ENCODE measurements at regions not wholly inside any gene's neighbourhood (a gene's known extent, or its start where the extent isn't known, plus 50 kb on each side); places are given as distances from the start of the nearest gene placed in this dataset.
A peak's percentile ranks its signal among the peaks of the same experiment; 100 is the strongest.

DNA sequence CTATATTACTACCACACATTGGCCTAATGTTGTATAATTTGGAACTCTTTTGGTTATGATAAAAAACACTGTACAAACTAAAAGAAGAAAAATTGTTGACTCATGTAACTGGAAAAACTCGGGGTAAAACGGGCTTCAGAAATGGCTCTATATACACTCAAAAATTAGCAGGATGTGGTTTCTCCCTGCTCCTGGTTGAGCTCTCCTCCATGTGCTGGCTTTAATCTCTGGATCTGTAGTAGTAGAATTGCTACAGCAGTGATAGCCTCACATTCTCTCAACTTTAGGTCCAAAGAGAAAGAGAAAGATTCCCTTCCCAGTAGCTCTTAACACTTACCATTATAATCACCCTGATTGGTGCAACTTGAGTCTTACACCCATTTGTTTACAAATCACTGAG is 274.9 kb upstream of the GALNT5 start:
- dilution Hi-C loops (cut with HindIII; ENCODE audit: low sequenced_read_pairs, unreplicated experiment): no loop called here
- H2AK9ac ChIP-seq (replicated peaks; ENCODE audit: low read depth, low read length, poor library complexity): no peak overlapping the region
- no peak overlapping the region for H3K9ac ChIP-seq (ENCODE audit: low read depth, low read length)
- H3K56ac ChIP-seq (ENCODE audit: extremely low read depth, insufficient read depth, low read length): no peak overlapping the region
- H2BK5ac ChIP-seq (ENCODE audit: low read depth, low read length, poor library complexity, severe bottlenecking): no peak overlapping the region
- H3K9me1 ChIP-seq (ENCODE audit: insufficient read depth, low read length): no peaks in the 10 kb centered on the region
- H4K91ac ChIP-seq (ENCODE audit: insufficient read depth, low read depth, low read length): no peak overlapping the region
- no peak overlapping the region for H3K14ac ChIP-seq (replicated peaks; ENCODE audit: low read depth, low read length)
- no peak overlapping the region for H3K18ac ChIP-seq (ENCODE audit: low read depth, low read length)
- intact Hi-C loops (cut with micrococcal nuclease): no loop called here
- TF ChIP-seq CHD1 (IDR thresholded peaks at IDR 0.05; ENCODE audit: low read depth, low read length) (no peak), NFE2L2 (IDR thresholded peaks at IDR 0.05; ENCODE audit: low read depth, low read length) (no peak), BHLHE40 (IDR thresholded peaks at IDR 0.05; ENCODE audit: low read depth, low read length) (no peak), FOS (IDR thresholded peaks at IDR 0.05; ENCODE audit: low read depth, low read length) (no peak), CEBPB (IDR thresholded peaks at IDR 0.05; ENCODE audit: low read depth, low read length) (no peak), MAFK (IDR thresholded peaks at IDR 0.05; ENCODE audit: low read depth, low read length) (no peak), RCOR1 (IDR thresholded peaks at IDR 0.05; ENCODE audit: insufficient replicate concordance, low read length) (no peak), SMC3 (IDR thresholded peaks at IDR 0.05; ENCODE audit: low read depth, low read length) (no peak), RFX5 (IDR thresholded peaks at IDR 0.05; ENCODE audit: low read depth, low read length) (no peak), MAZ (IDR thresholded peaks at IDR 0.05; ENCODE audit: borderline replicate concordance, low read depth, low read length) (no peak), MXI1 (IDR thresholded peaks at IDR 0.05; ENCODE audit: borderline replicate concordance, low read depth, low read length) (no peak), POLR2A (IDR thresholded peaks at IDR 0.05; ENCODE audit: low read depth, low read length) (no peak), RAD21 (IDR thresholded peaks at IDR 0.05; ENCODE audit: low read length) (no peak)
- TF ChIP-seq, protein P1, sequence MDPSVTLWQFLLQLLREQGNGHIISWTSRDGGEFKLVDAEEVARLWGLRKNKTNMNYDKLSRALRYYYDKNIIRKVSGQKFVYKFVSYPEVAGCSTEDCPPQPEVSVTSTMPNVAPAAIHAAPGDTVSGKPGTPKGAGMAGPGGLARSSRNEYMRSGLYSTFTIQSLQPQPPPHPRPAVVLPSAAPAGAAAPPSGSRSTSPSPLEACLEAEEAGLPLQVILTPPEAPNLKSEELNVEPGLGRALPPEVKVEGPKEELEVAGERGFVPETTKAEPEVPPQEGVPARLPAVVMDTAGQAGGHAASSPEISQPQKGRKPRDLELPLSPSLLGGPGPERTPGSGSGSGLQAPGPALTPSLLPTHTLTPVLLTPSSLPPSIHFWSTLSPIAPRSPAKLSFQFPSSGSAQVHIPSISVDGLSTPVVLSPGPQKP (IDR thresholded peaks at IDR 0.05; ENCODE audit: borderline replicate concordance, low read depth, low read length): no peak
- TF ChIP-seq, protein P2, sequence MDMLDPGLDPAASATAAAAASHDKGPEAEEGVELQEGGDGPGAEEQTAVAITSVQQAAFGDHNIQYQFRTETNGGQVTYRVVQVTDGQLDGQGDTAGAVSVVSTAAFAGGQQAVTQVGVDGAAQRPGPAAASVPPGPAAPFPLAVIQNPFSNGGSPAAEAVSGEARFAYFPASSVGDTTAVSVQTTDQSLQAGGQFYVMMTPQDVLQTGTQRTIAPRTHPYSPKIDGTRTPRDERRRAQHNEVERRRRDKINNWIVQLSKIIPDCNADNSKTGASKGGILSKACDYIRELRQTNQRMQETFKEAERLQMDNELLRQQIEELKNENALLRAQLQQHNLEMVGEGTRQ (IDR thresholded peaks at IDR 0.05; ENCODE audit: low read depth, low read length): no peak
- TF ChIP-seq, protein P3, sequence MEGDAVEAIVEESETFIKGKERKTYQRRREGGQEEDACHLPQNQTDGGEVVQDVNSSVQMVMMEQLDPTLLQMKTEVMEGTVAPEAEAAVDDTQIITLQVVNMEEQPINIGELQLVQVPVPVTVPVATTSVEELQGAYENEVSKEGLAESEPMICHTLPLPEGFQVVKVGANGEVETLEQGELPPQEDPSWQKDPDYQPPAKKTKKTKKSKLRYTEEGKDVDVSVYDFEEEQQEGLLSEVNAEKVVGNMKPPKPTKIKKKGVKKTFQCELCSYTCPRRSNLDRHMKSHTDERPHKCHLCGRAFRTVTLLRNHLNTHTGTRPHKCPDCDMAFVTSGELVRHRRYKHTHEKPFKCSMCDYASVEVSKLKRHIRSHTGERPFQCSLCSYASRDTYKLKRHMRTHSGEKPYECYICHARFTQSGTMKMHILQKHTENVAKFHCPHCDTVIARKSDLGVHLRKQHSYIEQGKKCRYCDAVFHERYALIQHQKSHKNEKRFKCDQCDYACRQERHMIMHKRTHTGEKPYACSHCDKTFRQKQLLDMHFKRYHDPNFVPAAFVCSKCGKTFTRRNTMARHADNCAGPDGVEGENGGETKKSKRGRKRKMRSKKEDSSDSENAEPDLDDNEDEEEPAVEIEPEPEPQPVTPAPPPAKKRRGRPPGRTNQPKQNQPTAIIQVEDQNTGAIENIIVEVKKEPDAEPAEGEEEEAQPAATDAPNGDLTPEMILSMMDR (conservative IDR thresholded peaks at IDR 0.05; ENCODE audit: low read depth, low read length): no peak
- ChIA-PET CTCF (no interaction called here), POLR2A (ENCODE audit: unreplicated experiment) (no interaction called here)
- no peak overlapping the region for H3K27ac ChIP-seq (ENCODE audit: insufficient read depth, low read length)
- no peak overlapping the region for H2AK5ac ChIP-seq (ENCODE audit: low read depth, low read length)
- no peaks in the 10 kb centered on the region for H3K36me3 ChIP-seq (ENCODE audit: control insufficient read depth, insufficient read depth, low read length)
- no peak overlapping the region for H3K23ac ChIP-seq (ENCODE audit: low read depth, low read length)
- DNase-seq (peak; percentile 0), ATAC-seq (ENCODE audit: low read depth) (no peak)
- H3K4me3 ChIP-seq (ENCODE audit: insufficient read depth, low read depth, low read length): no peak overlapping the region
- no peaks in the 10 kb centered on the region for H3K79me1 ChIP-seq (ENCODE audit: low read depth in 1 of 2, low read length in 2 of 2)
- in situ Hi-C loops (cut with MboI; ENCODE audit: low sequenced_read_pairs): no loop called here
- no peak overlapping the region for H2BK20ac ChIP-seq (ENCODE audit: low read depth, low read length)
- BruUV-seq (replicated peaks): no TSS peak
- H2BK120ac ChIP-seq (ENCODE audit: low read depth, low read length): no peak overlapping the region
- no peaks in the 10 kb centered on the region for H4K20me1 ChIP-seq (ENCODE audit: insufficient read depth, low read length)
- no peak overlapping the region for H4K8ac ChIP-seq (ENCODE audit: low read depth in 2 of 2, low read length in 2 of 2)
- H2AFZ ChIP-seq (replicated peaks; ENCODE audit: low read length, poor library complexity): no peak overlapping the region
- H3K4me2 ChIP-seq (ENCODE audit: low read depth, low read length): no peak overlapping the region
- H3K27me3 ChIP-seq (ENCODE audit: control insufficient read depth, insufficient read depth, low read length): no peaks in the 10 kb centered on the region
- no peak overlapping the region for H4K5ac ChIP-seq (ENCODE audit: low read depth, low read length)
- no peak overlapping the region for H2BK15ac ChIP-seq (ENCODE audit: low read depth, low read length)
- no CpG with 5 or more reads among the region's 2 CpGs for WGBS, 2 experiments (ENCODE audit: extremely low coverage in 2 of 2, insufficient read length in 1 of 2)
- no peak overlapping the region for H3K4ac ChIP-seq (ENCODE audit: low read depth, low read length)
- no peaks in the 10 kb centered on the region for H3K4me1 ChIP-seq (ENCODE audit: control insufficient read depth, insufficient read depth, low read length)
- H3K9me3 ChIP-seq (ENCODE audit: control insufficient read depth, insufficient read depth, low read length): no peaks in the 10 kb centered on the region

Data from IMR-90 (cell line).